HG03280 (cell line): ENCODE measurements at regions not wholly inside any gene's neighbourhood (a gene's known extent, or its start where the extent isn't known, plus 50 kb on each side); places are given as distances from the start of the nearest gene placed in this dataset.
A peak's percentile ranks its signal among the peaks of the same experiment; 100 is the strongest.

ENCODE experiments used
- ATAC-seq: cut with Tn5 transposase; IDR thresholded peaks from one replicate; pipeline ENCODE4 v1.9.1; 2021; ENCODE audit warnings: mild to moderate bottlenecking, moderate library complexity; ENCODE audit not compliant: unreplicated experiment

- no peak for ATAC-seq
These were observed 165.0 kb upstream of the GEMIN8 start for GRCh38 chrX:14194711-14195110.

- no peak for ATAC-seq
These were observed 163.9 kb upstream of the GEMIN8 start for GRCh38 chrX:14193547-14193946.

GRCh38 chrX:14173873-14174272 lies 144.2 kb upstream of the GEMIN8 start:
- ATAC-seq = no peak

GRCh38 chrX:14164828-14165227 lies 135.1 kb upstream of the GEMIN8 start:
- no peak for ATAC-seq

- no peak for ATAC-seq
These were observed 95.8 kb upstream of the GEMIN8 start for GRCh38 chrX:14125462-14125861.

- no peak for ATAC-seq
These were observed 94.9 kb upstream of the GEMIN8 start for GRCh38 chrX:14124562-14124961.

GRCh38 chrX:14095702-14096101 lies 66.0 kb upstream of the GEMIN8 start:
- peak; percentile 87 for ATAC-seq

- ATAC-seq = no peak
These were observed 64.5 kb upstream of the GEMIN8 start for GRCh38 chrX:14094191-14094590.

- no peak for ATAC-seq
These were observed 54.8 kb upstream of the GEMIN8 start for GRCh38 chrX:14084466-14084865.

- no peak for ATAC-seq
These were observed 54.1 kb upstream of the GEMIN8 start for GRCh38 chrX:14083783-14084182.

GRCh38 chrX:14079891-14080430 lies 50.3 kb upstream of the GEMIN8 start:
- no peak for ATAC-seq
